H9 (cell line): ENCODE measurements at regions not wholly inside any gene's neighbourhood (a gene's known extent, or its start where the extent isn't known, plus 50 kb on each side); places are given as distances from the start of the nearest gene placed in this dataset.

Source experiments
- DNase-seq: peaks from one replicate; pipeline ENCODE4 v3.0.0-alpha.2; 2017
- H2AFZ ChIP-seq: one replicate; pipeline ENCODE4 v1.6.1; 2013; ENCODE audit warnings: mild to moderate bottlenecking, low read length, control low read depth, moderate library complexity
- H2AK5ac ChIP-seq: 2 replicates; pipeline ENCODE4 v1.6.1; 2013; ENCODE audit warnings: low read length, control low read depth, mixed read lengths; ENCODE audit not compliant: insufficient read length
- H2BK120ac ChIP-seq: one replicate; pipeline ENCODE4 v1.6.1; 2013; ENCODE audit warnings: low read depth, mild to moderate bottlenecking, low read length, control low read depth, inconsistent platforms; ENCODE audit not compliant: poor library complexity, severe bottlenecking
- H2BK12ac ChIP-seq: 2 replicates; pipeline ENCODE4 v1.6.1; 2013; ENCODE audit warnings: low read length, control low read depth, mixed read lengths, low read depth; ENCODE audit not compliant: insufficient read length
- H2BK15ac ChIP-seq: 2 replicates; pipeline ENCODE4 v1.6.1; 2013; ENCODE audit warnings: low read depth, low read length, control low read depth
- H2BK20ac ChIP-seq: one replicate; pipeline ENCODE4 v1.6.1; 2013; ENCODE audit warnings: low read depth, mild to moderate bottlenecking, low read length, control low read depth, inconsistent platforms; ENCODE audit not compliant: poor library complexity, severe bottlenecking
- H2BK5ac ChIP-seq: 2 replicates; pipeline ENCODE4 v1.6.1; 2013; ENCODE audit warnings: low read length, control low read depth, mixed read lengths; ENCODE audit not compliant: insufficient read length
- H3K14ac ChIP-seq: 2 replicates; pipeline ENCODE4 v1.6.1; 2013; ENCODE audit warnings: low read length, control low read depth; ENCODE audit not compliant: insufficient read depth
- H3K18ac ChIP-seq: 2 replicates; pipeline ENCODE4 v1.6.1; 2013; ENCODE audit warnings: low read depth, mild to moderate bottlenecking, mixed read lengths, low read length, control low read depth; ENCODE audit not compliant: insufficient read length
- H3K23ac ChIP-seq: 2 replicates; pipeline ENCODE4 v1.6.1; 2013; ENCODE audit warnings: low read length, control low read depth, mixed read lengths, low read depth; ENCODE audit not compliant: insufficient read length
- H3K23me2 ChIP-seq: 2 replicates; pipeline ENCODE4 v1.6.1; 2013; ENCODE audit warnings: low read depth, mild to moderate bottlenecking, mixed read lengths, low read length, control low read depth; ENCODE audit not compliant: insufficient read length, poor library complexity, severe bottlenecking
- H3K27ac ChIP-seq: 2 replicates; pipeline ENCODE4 v1.5.1; 2013; ENCODE audit warnings: low read length, control low read depth, mixed read lengths, low read depth; ENCODE audit not compliant: insufficient read length
- H3K27me3 ChIP-seq: 2 replicates; pipeline ENCODE4 v1.6.1; 2013; ENCODE audit warnings: low read length, control low read depth, inconsistent platforms; ENCODE audit not compliant: insufficient read depth
- H3K4ac ChIP-seq: 2 replicates; pipeline ENCODE4 v1.6.1; 2013; ENCODE audit warnings: low read depth, mild to moderate bottlenecking, control low read depth, inconsistent platforms, low read length, moderate library complexity
- H3K4me1 ChIP-seq: 2 replicates; pipeline ENCODE4 v1.6.1; 2013; ENCODE audit warnings: low read length, control low read depth, inconsistent platforms; ENCODE audit not compliant: insufficient read depth
- H3K4me2 ChIP-seq: 2 replicates; pipeline ENCODE4 v1.6.1; 2013; ENCODE audit warnings: low read length, control low read depth, mixed read lengths; ENCODE audit not compliant: insufficient read length, insufficient read depth
- H3K56ac ChIP-seq: 2 replicates; pipeline ENCODE4 v1.6.1; 2013; ENCODE audit warnings: low read depth, mild to moderate bottlenecking, mixed read lengths, low read length, control low read depth; ENCODE audit not compliant: insufficient read length
- H3K79me1 ChIP-seq: 2 replicates; pipeline ENCODE4 v1.6.1; 2013; ENCODE audit warnings: low read depth, mild to moderate bottlenecking, moderate library complexity, low read length, control low read depth, inconsistent platforms; ENCODE audit not compliant: insufficient read depth, poor library complexity, severe bottlenecking
- H3K79me2 ChIP-seq: 2 replicates; pipeline ENCODE4 v1.6.1; 2013; ENCODE audit warnings: low read length, control low read depth, inconsistent platforms; ENCODE audit not compliant: insufficient read depth
- H3K9ac ChIP-seq: 2 replicates; pipeline ENCODE4 v1.6.1; 2013; ENCODE audit warnings: low read length, control low read depth, mixed read lengths; ENCODE audit not compliant: insufficient read length; ENCODE audit errors: extremely low read depth
- H3K9me3 ChIP-seq: one replicate; pipeline ENCODE4 v1.6.1; 2013; ENCODE audit warnings: low read depth, low read length, inconsistent platforms; ENCODE audit not compliant: control insufficient read depth
- H3T11ph ChIP-seq: one replicate; pipeline ENCODE4 v1.6.1; 2013; ENCODE audit warnings: mild to moderate bottlenecking, low read length, control low read depth, inconsistent platforms
- H4K20me1 ChIP-seq: one replicate; pipeline ENCODE4 v1.6.1; 2013; ENCODE audit not compliant: control insufficient read depth, insufficient read length, insufficient read depth
- H4K5ac ChIP-seq: 2 replicates; pipeline ENCODE4 v1.6.1; 2013; ENCODE audit warnings: low read depth, mild to moderate bottlenecking, mixed read lengths, low read length, control low read depth; ENCODE audit not compliant: insufficient read length
- H4K8ac ChIP-seq: replicated peaks from 2 replicates; pipeline ENCODE4 v1.6.1; 2013; ENCODE audit warnings: low read length, control low read depth, mixed read lengths, low read depth; ENCODE audit not compliant: insufficient read length
- H4K91ac ChIP-seq: 2 replicates; pipeline ENCODE4 v1.6.1; 2013; ENCODE audit warnings: low read depth, mild to moderate bottlenecking, moderate library complexity, mixed read lengths, low read length, control low read depth; ENCODE audit not compliant: insufficient read length
- H3K27ac Mint-ChIP-seq, 3 experiments: 2 replicates in 2 of 3; 3 replicates in 1 of 3; pipeline ENCODE4 v1.8.0; 2020 to 2021; ENCODE audit warnings: mixed read lengths in 3 of 3, mild to moderate bottlenecking in 1 of 3, moderate library complexity in 1 of 3
- H3K27me3 Mint-ChIP-seq: 2 replicates; pipeline ENCODE4 v1.8.0; 2021; ENCODE audit warnings: low read depth, mild to moderate bottlenecking, moderate library complexity, mixed read lengths
- H3K36me3 Mint-ChIP-seq, 3 experiments: 2 replicates in 2 of 3; 3 replicates in 1 of 3; pipeline ENCODE4 v1.8.0; 2020 to 2021; ENCODE audit warnings: low read depth in 3 of 3, mixed read lengths in 3 of 3; ENCODE audit not compliant: insufficient read depth in 1 of 3
- H3K4me1 Mint-ChIP-seq, 2 experiments: 2 replicates each; pipeline ENCODE4 v1.8.0; 2020; ENCODE audit warnings: mixed read lengths in 2 of 2
- H3K4me3 Mint-ChIP-seq, 2 experiments: 2 replicates in 1 of 2; 3 replicates in 1 of 2; pipeline ENCODE4 v1.8.0; 2020 to 2021; ENCODE audit warnings: mild to moderate bottlenecking in 2 of 2, mixed read lengths in 2 of 2, moderate library complexity in 1 of 2
- H3K9me3 Mint-ChIP-seq, 2 experiments: 2 replicates in 1 of 2; 3 replicates in 1 of 2; pipeline ENCODE4 v1.8.0; 2020; ENCODE audit warnings: mild to moderate bottlenecking in 2 of 2, mixed read lengths in 2 of 2, moderate library complexity in 1 of 2
- WGBS: extraction: QIAGEN DNeasy Blood & Tissue Kit; methylation state at CpG from one replicate; pipeline ENCODE4 v1.1.7; 2013; ENCODE audit warnings: missing lambda C conversion rate, low lambda C conversion rate, mixed read lengths; ENCODE audit not compliant: insufficient read length; ENCODE audit errors: extremely low coverage; 5-methylcytosine and 5-hydroxymethylcytosine counted together
- TF ChIP-seq, protein P1 (sequence below): fragments of 200-600 bp; sonication (generic); conservative IDR thresholded peaks from 3 replicates; pipeline ENCODE4 v1.8.0; 2021; ENCODE audit warnings: antibody characterized with exemption, mild to moderate bottlenecking

GRCh38 chr10:129074939-129075338 is 392.1 kb upstream of the MGMT start:
- Histone ChIP-seq H2BK20ac (no peak overlapping the region), H3K27ac (no peak overlapping the region), H4K20me1 (no peaks in the 10 kb centered on the region), H3K56ac (no peak overlapping the region), H3K9me3 (no peaks in the 10 kb centered on the region), H3K23ac (no peak overlapping the region), H3K4me1 (no peaks in the 10 kb centered on the region), H3K4ac (no peak overlapping the region), H2AFZ (no peak overlapping the region), H2BK12ac (no peak overlapping the region), H4K8ac (no peak overlapping the region), H3K9ac (no peak overlapping the region), H4K91ac (no peak overlapping the region), H3K4me2 (no peak overlapping the region), H3T11ph (no peak overlapping the region), H4K5ac (no peak overlapping the region), H3K79me1 (no peaks in the 10 kb centered on the region), H3K79me2 (no peaks in the 10 kb centered on the region), H2BK15ac (no peak overlapping the region), H3K18ac (no peak overlapping the region), H2BK120ac (no peak overlapping the region), H3K27me3 (no peaks in the 10 kb centered on the region), H3K14ac (no peak overlapping the region), H3K23me2 (no peaks in the 10 kb centered on the region), H2AK5ac (no peak overlapping the region), H2BK5ac (no peak overlapping the region)
- no peaks in the 10 kb centered on the region for H3K4me1 Mint-ChIP-seq
- TF ChIP-seq, protein P1, sequence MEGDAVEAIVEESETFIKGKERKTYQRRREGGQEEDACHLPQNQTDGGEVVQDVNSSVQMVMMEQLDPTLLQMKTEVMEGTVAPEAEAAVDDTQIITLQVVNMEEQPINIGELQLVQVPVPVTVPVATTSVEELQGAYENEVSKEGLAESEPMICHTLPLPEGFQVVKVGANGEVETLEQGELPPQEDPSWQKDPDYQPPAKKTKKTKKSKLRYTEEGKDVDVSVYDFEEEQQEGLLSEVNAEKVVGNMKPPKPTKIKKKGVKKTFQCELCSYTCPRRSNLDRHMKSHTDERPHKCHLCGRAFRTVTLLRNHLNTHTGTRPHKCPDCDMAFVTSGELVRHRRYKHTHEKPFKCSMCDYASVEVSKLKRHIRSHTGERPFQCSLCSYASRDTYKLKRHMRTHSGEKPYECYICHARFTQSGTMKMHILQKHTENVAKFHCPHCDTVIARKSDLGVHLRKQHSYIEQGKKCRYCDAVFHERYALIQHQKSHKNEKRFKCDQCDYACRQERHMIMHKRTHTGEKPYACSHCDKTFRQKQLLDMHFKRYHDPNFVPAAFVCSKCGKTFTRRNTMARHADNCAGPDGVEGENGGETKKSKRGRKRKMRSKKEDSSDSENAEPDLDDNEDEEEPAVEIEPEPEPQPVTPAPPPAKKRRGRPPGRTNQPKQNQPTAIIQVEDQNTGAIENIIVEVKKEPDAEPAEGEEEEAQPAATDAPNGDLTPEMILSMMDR, result no peak
- H3K9me3 Mint-ChIP-seq, result peaks cover 0 to 6% of the 10 kb centered on the region in 2 experiments; a peak in 1 of 5 replicates
- no CpG with 5 or more reads among the region's 3 CpGs for WGBS
- no peak overlapping the region for H3K4me3 Mint-ChIP-seq
- H3K36me3 Mint-ChIP-seq, result no peaks in the 10 kb centered on the region
- no peaks in the 10 kb centered on the region for H3K27me3 Mint-ChIP-seq
- H3K27ac Mint-ChIP-seq, result peak overlapping the region in 1 of 3 experiments; percentile 37; a peak in 1 of 7 replicates
- DNase-seq, result no peak
